ENCODE measurements at regions not wholly inside any gene's neighbourhood (a gene's known extent, or its start where the extent isn't known, plus 50 kb on each side); places are given as distances from the start of the nearest gene placed in this dataset.

DNA sequence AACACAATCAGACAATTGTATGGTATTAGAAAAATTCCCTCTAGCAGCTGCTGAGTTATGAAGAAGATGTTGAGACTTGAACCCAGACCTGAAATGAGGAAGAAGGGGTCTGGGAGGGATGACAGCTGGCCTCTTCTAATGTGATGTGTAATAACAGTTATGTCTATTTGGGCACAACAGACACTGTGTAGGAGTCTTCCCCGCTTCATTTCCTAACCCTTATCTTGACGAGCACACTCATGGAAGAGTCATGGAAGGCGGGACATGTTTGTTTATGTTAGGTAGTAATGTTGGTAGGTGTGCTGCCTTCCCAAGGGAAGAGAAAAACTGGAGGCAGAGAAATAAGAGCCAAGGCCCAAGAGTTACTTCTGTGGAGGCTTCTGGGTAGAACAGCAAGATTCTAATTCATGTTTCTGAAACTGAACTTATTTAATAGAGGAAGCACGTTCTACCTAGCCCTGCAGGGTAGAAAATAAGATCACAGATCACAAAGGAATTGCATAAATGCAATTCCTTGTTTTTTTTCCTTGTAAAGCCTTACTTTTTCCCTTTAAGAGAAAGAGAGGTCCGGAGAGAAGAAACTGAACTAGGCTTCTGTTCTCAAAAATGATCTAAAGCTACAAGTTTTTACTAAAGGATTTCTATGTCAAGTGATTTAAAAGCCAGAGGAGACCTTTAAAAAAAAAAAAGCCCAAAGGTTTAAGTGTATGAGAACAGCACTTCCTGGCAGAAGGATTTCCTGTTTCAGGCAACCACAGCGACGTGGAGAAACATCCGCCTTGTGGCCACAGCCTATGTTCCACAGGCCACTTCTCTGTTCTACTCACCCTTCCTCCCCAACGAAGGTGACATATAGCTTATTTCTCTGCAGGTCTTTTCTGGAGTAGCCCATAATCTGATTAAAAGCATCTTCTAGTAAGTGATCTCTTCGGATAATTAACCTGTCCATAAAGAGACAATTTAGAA, 68.5 kb upstream of the STK17B start:
- H3K27ac ChIP-seq (ENCODE audit: low read length): peak overlapping the region; percentile 8

DNA sequence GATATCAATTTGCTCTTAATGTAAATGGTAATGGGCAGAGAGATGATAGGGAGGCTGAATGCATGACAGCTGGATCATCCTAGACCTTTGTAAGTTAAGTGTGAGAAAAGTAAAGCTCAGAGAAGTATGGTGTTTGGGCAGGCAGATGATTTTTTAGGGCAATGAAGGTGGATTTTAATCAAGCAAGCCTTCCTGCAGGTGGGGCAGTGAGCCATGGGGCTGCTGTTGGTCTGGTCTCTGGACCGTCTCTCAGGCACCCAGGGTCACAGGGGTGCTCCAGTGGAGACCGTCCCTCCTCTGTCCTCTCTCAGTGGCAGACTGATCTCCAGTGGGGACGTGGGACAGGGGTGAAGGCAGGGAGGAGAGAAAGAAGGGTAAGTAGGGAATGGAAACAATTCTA, 69.8 kb upstream of the STK17B start:
- Histone ChIP-seq H3K9me3 (ENCODE audit: control insufficient read depth in 2 of 2, low read length in 2 of 2) (no peaks in the 10 kb centered on the region), H3K4me1 (ENCODE audit: control insufficient read depth, insufficient read depth, low read length) (no peaks in the 10 kb centered on the region), H3K36me3 (ENCODE audit: control insufficient read depth in 2 of 2, insufficient read depth in 2 of 2, low read length in 2 of 2) (no peaks in the 10 kb centered on the region), H3K4me3 (ENCODE audit: low read length in 2 of 2) (no peak overlapping the region), H3K27me3 (ENCODE audit: control insufficient read depth in 1 of 2, insufficient read depth in 2 of 2, low read length in 2 of 2) (no peaks in the 10 kb centered on the region), H3K27ac (ENCODE audit: low read length) (no peak overlapping the region), H3K9ac (ENCODE audit: low read length in 2 of 2) (no peak overlapping the region)

More for the DNA sequence above, 68.5 kb upstream of the STK17B start:
- Histone ChIP-seq H3K36me3 (ENCODE audit: control insufficient read depth in 2 of 2, insufficient read depth in 2 of 2, low read length in 2 of 2) (no peaks in the 10 kb centered on the region), H3K27me3 (ENCODE audit: control insufficient read depth in 1 of 2, insufficient read depth in 2 of 2, low read length in 2 of 2) (no peaks in the 10 kb centered on the region), H3K4me1 (ENCODE audit: control insufficient read depth, insufficient read depth, low read length) (no peaks in the 10 kb centered on the region), H3K9me3 (ENCODE audit: control insufficient read depth in 2 of 2, low read length in 2 of 2) (no peaks in the 10 kb centered on the region), H3K4me3 (ENCODE audit: low read length in 2 of 2) (no peak overlapping the region), H3K9ac (ENCODE audit: low read length in 2 of 2) (no peak overlapping the region)

- no peaks in the 10 kb centered on the region for H3K36me3 ChIP-seq (ENCODE audit: control insufficient read depth in 2 of 2, insufficient read depth in 2 of 2, low read length in 2 of 2)
- H3K4me3 ChIP-seq (ENCODE audit: low read length in 2 of 2): no peak overlapping the region
- no peaks in the 10 kb centered on the region for H3K27me3 ChIP-seq (ENCODE audit: control insufficient read depth in 1 of 2, insufficient read depth in 2 of 2, low read length in 2 of 2)
- H3K27ac ChIP-seq (ENCODE audit: low read length): no peak overlapping the region
- no peaks in the 10 kb centered on the region for H3K4me1 ChIP-seq (ENCODE audit: control insufficient read depth, insufficient read depth, low read length)
- no peaks in the 10 kb centered on the region for H3K9me3 ChIP-seq (ENCODE audit: control insufficient read depth in 2 of 2, low read length in 2 of 2)
- H3K9ac ChIP-seq (ENCODE audit: low read length in 2 of 2): no peak overlapping the region
Measured at GRCh38 chr2:196242131-196242620, 70.8 kb upstream of the STK17B start.

GRCh38 chr2:196244516-196244915, 73.1 kb upstream of the STK17B start:
- Histone ChIP-seq H3K36me3 (ENCODE audit: control insufficient read depth in 2 of 2, insufficient read depth in 2 of 2, low read length in 2 of 2) (no peaks in the 10 kb centered on the region), H3K27ac (ENCODE audit: low read length) (no peak overlapping the region), H3K4me1 (ENCODE audit: control insufficient read depth, insufficient read depth, low read length) (no peaks in the 10 kb centered on the region), H3K27me3 (ENCODE audit: control insufficient read depth in 1 of 2, insufficient read depth in 2 of 2, low read length in 2 of 2) (no peaks in the 10 kb centered on the region), H3K9ac (ENCODE audit: low read length in 2 of 2) (no peak overlapping the region), H3K9me3 (ENCODE audit: control insufficient read depth in 2 of 2, low read length in 2 of 2) (no peaks in the 10 kb centered on the region), H3K4me3 (ENCODE audit: low read length in 2 of 2) (no peak overlapping the region)

DNA sequence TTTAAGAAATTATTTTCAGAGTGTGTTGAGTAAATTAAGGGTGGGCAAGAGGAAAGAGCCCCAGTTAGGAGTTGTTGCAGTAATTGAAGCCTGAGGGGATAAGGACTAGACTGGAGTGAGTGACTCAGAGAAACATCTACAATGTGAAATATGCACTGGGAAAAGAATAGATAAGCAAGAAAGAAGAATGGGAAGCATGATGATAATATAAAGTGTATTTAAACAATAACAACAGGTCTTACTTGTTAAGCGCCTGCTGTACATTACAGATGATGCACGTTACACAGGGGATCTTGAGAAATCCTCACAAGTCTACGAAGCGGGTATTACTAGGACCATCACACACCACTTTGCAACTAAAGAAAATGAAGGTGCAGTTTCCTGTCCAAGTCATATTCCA, 73.6 kb upstream of the STK17B start:
- Histone ChIP-seq H3K9me3 (ENCODE audit: control insufficient read depth in 2 of 2, low read length in 2 of 2) (no peaks in the 10 kb centered on the region), H3K4me1 (ENCODE audit: control insufficient read depth, insufficient read depth, low read length) (no peaks in the 10 kb centered on the region), H3K4me3 (ENCODE audit: low read length in 2 of 2) (no peak overlapping the region), H3K27ac (ENCODE audit: low read length) (no peak overlapping the region), H3K36me3 (ENCODE audit: control insufficient read depth in 2 of 2, insufficient read depth in 2 of 2, low read length in 2 of 2) (no peaks in the 10 kb centered on the region), H3K9ac (ENCODE audit: low read length in 2 of 2) (no peak overlapping the region), H3K27me3 (ENCODE audit: control insufficient read depth in 1 of 2, insufficient read depth in 2 of 2, low read length in 2 of 2) (no peaks in the 10 kb centered on the region)

- no peaks in the 10 kb centered on the region for H3K4me1 ChIP-seq (ENCODE audit: control insufficient read depth, insufficient read depth, low read length)
- H3K27me3 ChIP-seq (ENCODE audit: control insufficient read depth in 1 of 2, insufficient read depth in 2 of 2, low read length in 2 of 2): no peaks in the 10 kb centered on the region
- H3K36me3 ChIP-seq (ENCODE audit: control insufficient read depth in 2 of 2, insufficient read depth in 2 of 2, low read length in 2 of 2): no peaks in the 10 kb centered on the region
- H3K4me3 ChIP-seq (ENCODE audit: low read length in 2 of 2): no peak overlapping the region
- no peak overlapping the region for H3K9ac ChIP-seq (ENCODE audit: low read length in 2 of 2)
- H3K9me3 ChIP-seq (ENCODE audit: control insufficient read depth in 2 of 2, low read length in 2 of 2): no peaks in the 10 kb centered on the region
- H3K27ac ChIP-seq (ENCODE audit: low read length): no peak overlapping the region
Measured at GRCh38 chr2:196245378-196246140, 74.2 kb upstream of the STK17B start.

DNA sequence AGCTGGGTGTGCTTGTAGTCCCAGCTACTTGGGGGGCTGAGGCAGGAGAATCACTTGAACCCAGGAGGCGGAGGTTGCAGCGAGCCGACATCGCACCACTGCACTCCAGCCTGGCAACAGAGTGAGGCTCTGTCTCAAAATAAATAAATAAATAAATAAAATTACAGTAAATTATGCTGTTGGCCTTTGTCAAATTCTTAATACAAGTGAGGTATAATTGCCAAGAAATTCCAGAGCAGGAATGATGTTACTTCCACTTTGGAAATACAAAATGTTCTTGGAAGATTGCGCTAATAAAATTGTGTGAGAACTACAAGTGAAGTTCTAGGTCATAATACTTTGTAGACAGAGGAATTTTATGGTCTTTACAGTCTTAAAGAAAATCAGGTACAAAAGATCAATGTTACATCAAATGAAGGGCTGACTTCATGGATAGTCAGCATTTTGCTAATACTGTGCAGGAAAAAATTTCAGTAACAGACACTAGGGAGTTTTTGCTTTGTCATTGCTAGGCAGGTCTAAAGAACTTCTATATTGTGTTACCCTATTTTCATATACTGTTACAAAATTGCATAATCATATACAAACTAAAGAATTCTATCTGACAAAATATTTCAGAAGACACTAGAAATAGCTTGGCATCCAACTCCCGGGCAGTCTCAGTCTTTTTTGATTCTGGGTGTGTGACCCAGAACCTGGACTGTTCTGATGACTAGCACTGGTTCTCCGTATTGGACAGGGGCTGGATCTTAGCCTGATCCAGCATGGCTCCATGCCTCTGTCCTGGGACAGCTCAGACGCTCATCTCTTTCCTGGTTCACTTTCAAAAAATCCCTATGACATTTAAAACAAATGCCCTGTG, 76.0 kb upstream of the STK17B start:
- no peaks in the 10 kb centered on the region for H3K4me1 ChIP-seq (ENCODE audit: control insufficient read depth, insufficient read depth, low read length)
- no peaks in the 10 kb centered on the region for H3K27me3 ChIP-seq (ENCODE audit: control insufficient read depth in 1 of 2, insufficient read depth in 2 of 2, low read length in 2 of 2)
- no peak overlapping the region for H3K27ac ChIP-seq (ENCODE audit: low read length)
- H3K4me3 ChIP-seq (ENCODE audit: low read length in 2 of 2): no peak overlapping the region
- H3K9me3 ChIP-seq (ENCODE audit: control insufficient read depth in 2 of 2, low read length in 2 of 2): no peaks in the 10 kb centered on the region
- no peaks in the 10 kb centered on the region for H3K36me3 ChIP-seq (ENCODE audit: control insufficient read depth in 2 of 2, insufficient read depth in 2 of 2, low read length in 2 of 2)
- no peak overlapping the region for H3K9ac ChIP-seq (ENCODE audit: low read length in 2 of 2)

GRCh38 chr2:196247976-196248280, 76.5 kb upstream of the STK17B start:
- no peaks in the 10 kb centered on the region for H3K36me3 ChIP-seq (ENCODE audit: control insufficient read depth in 2 of 2, insufficient read depth in 2 of 2, low read length in 2 of 2)
- H3K9ac ChIP-seq (ENCODE audit: low read length in 2 of 2): no peak overlapping the region
- H3K4me1 ChIP-seq (ENCODE audit: control insufficient read depth, insufficient read depth, low read length): no peaks in the 10 kb centered on the region
- H3K27me3 ChIP-seq (ENCODE audit: control insufficient read depth in 1 of 2, insufficient read depth in 2 of 2, low read length in 2 of 2): no peaks in the 10 kb centered on the region
- no peaks in the 10 kb centered on the region for H3K9me3 ChIP-seq (ENCODE audit: control insufficient read depth in 2 of 2, low read length in 2 of 2)
- no peak overlapping the region for H3K27ac ChIP-seq (ENCODE audit: low read length)
- H3K4me3 ChIP-seq (ENCODE audit: low read length in 2 of 2): no peak overlapping the region

DNA sequence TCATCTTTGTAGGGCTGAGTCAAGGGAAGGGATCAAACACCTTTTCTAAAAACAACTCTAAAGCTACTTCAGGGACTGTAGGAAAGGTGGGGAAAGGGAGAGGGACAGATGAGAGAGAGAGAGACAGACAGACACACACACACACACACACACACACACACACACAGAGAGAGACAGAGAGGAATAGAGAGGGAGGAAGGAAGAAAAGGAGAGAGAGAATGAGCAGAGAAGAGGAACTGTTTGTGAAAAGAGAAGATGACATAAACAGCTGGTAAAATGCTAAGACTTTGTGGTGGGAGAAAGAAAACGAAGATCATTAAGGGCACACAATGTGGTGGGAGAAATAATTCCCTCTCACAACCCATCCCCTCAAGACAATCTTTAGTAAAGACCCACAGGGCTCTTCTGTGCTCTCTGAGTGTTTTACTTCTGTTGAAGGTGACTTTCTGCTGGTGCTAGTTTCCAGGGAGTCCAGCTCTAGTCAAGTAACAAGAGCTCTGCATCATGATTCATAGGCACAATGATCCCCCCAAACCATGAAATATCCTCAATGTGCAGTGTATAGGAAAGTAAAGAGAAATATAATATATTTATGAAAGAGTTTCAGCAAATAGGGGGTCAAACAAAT, 77.2 kb upstream of the STK17B start:
- Histone ChIP-seq H3K27ac (ENCODE audit: low read length) (no peak overlapping the region), H3K4me1 (ENCODE audit: control insufficient read depth, insufficient read depth, low read length) (no peaks in the 10 kb centered on the region), H3K9me3 (ENCODE audit: control insufficient read depth in 2 of 2, low read length in 2 of 2) (no peaks in the 10 kb centered on the region), H3K27me3 (ENCODE audit: control insufficient read depth in 1 of 2, insufficient read depth in 2 of 2, low read length in 2 of 2) (no peaks in the 10 kb centered on the region), H3K4me3 (ENCODE audit: low read length in 2 of 2) (no peak overlapping the region), H3K9ac (ENCODE audit: low read length in 2 of 2) (no peak overlapping the region), H3K36me3 (ENCODE audit: control insufficient read depth in 2 of 2, insufficient read depth in 2 of 2, low read length in 2 of 2) (no peaks in the 10 kb centered on the region)

DNA sequence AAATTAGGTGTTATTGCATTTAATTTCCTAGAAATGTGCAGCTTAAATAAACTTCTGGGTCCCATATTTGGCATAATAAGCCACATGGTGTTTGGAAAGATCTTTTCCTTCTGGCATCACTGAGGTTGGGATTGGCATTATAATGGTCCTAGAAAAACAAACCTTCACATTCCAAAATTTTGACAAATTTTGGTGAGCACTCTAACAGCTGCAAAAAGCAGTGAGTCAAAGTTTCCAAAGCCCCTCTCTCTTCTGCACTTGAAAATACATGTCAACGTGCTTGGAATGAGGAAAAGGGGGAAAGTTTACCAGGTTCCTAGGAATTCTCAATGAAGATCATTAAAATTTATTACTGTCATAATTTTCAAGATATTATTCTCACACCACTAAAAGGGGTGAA, 77.8 kb upstream of the STK17B start:
- no peak overlapping the region for H3K4me3 ChIP-seq (ENCODE audit: low read length in 2 of 2)
- H3K9me3 ChIP-seq (ENCODE audit: control insufficient read depth in 2 of 2, low read length in 2 of 2): no peaks in the 10 kb centered on the region
- no peaks in the 10 kb centered on the region for H3K27me3 ChIP-seq (ENCODE audit: control insufficient read depth in 1 of 2, insufficient read depth in 2 of 2, low read length in 2 of 2)
- H3K9ac ChIP-seq (ENCODE audit: low read length in 2 of 2): no peak overlapping the region
- H3K36me3 ChIP-seq (ENCODE audit: control insufficient read depth in 2 of 2, insufficient read depth in 2 of 2, low read length in 2 of 2): no peaks in the 10 kb centered on the region
- H3K27ac ChIP-seq (ENCODE audit: low read length): no peak overlapping the region
- H3K4me1 ChIP-seq (ENCODE audit: control insufficient read depth, insufficient read depth, low read length): no peaks in the 10 kb centered on the region

Data from stomach smooth muscle (tissue), 2 donors.